SU-DHL-6 (cell line): ENCODE measurements at regions not wholly inside any gene's neighbourhood (a gene's known extent, or its start where the extent isn't known, plus 50 kb on each side); places are given as distances from the start of the nearest gene placed in this dataset.

Experiments used
- EZH2phosphoT487 ChIP-seq: fragments of 200-600 bp; sonication (generic), shearing (Covaris generic); conservative IDR thresholded peaks from 2 replicates; pipeline ENCODE4 v1.6.1; 2018; ENCODE audit warnings: mild to moderate bottlenecking, antibody characterized with exemption, low read length, moderate library complexity, mixed read lengths
- TF ChIP-seq, protein P1 (sequence below): fragments of 200-600 bp; sonication (generic); IDR thresholded peaks from one replicate; pipeline ENCODE4 v1.5.1; 2017; ENCODE audit warnings: antibody characterized with exemption, mild to moderate bottlenecking, low read length, moderate library complexity; ENCODE audit not compliant: insufficient read depth, poor library complexity, severe bottlenecking

DNA sequence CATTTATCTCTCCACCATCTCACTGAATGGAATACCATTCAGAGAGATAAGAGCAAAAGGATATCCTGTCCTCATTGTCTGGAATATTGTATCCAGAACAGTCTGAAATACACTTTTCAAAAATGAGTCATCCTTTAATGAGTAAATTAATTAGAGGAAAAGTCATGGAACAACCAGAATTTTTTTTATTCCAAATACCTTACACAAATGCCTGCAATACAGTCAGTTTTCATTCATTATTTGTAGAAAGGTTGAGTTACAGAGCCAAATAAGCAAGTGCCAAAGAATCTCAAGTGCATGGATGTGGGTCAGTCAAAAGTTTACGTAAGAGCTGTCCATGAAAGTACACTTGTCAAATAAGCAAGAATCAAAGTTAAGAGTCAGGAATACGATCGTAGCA is 482.6 kb downstream of the IPMK start:
- TF ChIP-seq, protein P1, sequence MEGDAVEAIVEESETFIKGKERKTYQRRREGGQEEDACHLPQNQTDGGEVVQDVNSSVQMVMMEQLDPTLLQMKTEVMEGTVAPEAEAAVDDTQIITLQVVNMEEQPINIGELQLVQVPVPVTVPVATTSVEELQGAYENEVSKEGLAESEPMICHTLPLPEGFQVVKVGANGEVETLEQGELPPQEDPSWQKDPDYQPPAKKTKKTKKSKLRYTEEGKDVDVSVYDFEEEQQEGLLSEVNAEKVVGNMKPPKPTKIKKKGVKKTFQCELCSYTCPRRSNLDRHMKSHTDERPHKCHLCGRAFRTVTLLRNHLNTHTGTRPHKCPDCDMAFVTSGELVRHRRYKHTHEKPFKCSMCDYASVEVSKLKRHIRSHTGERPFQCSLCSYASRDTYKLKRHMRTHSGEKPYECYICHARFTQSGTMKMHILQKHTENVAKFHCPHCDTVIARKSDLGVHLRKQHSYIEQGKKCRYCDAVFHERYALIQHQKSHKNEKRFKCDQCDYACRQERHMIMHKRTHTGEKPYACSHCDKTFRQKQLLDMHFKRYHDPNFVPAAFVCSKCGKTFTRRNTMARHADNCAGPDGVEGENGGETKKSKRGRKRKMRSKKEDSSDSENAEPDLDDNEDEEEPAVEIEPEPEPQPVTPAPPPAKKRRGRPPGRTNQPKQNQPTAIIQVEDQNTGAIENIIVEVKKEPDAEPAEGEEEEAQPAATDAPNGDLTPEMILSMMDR, result no peak
- no peak for TF ChIP-seq EZH2phosphoT487
